Neutrophil (primary cell): ENCODE measurements at regions not wholly inside any gene's neighbourhood (a gene's known extent, or its start where the extent isn't known, plus 50 kb on each side); places are given as distances from the start of the nearest gene placed in this dataset.

Source experiments
- H3K27ac ChIP-seq: fragments of 200-600 bp; sonication (generic); 2 replicates; pipeline ENCODE4 v1.5.1; 2016; ENCODE audit warnings: mild to moderate bottlenecking, moderate library complexity
- H3K27me3 ChIP-seq: fragments of 200-600 bp; sonication (generic); 2 replicates; pipeline ENCODE4 v1.6.0; 2016; ENCODE audit warnings: mild to moderate bottlenecking
- H3K36me3 ChIP-seq: fragments of 200-600 bp; sonication (generic); 2 replicates; pipeline ENCODE4 v1.5.1; 2017
- H3K4me1 ChIP-seq, 2 experiments: fragments of 200-600 bp in 1 of 2; sonication (generic) in 1 of 2; 1 replicate in 1 of 2; 2 replicates in 1 of 2; pipeline versions ENCODE4 v1.5.1 to v1.6.1; 2013 to 2016; ENCODE audit warnings: low read depth in 1 of 2, low read length in 1 of 2, mild to moderate bottlenecking in 1 of 2, moderate library complexity in 1 of 2; ENCODE audit not compliant: control insufficient read depth in 1 of 2, insufficient read depth in 1 of 2
- H3K4me3 ChIP-seq, 2 experiments: fragments of 200-600 bp in 1 of 2; sonication (generic) in 1 of 2; 1 replicate in 1 of 2; 2 replicates in 1 of 2; pipeline ENCODE4 v1.5.1; 2013 to 2016; ENCODE audit warnings: low read depth in 1 of 2, low read length in 1 of 2, mild to moderate bottlenecking in 1 of 2, moderate library complexity in 1 of 2
- H3K9me3 ChIP-seq: fragments of 200-600 bp; sonication (generic); 2 replicates; pipeline ENCODE4 v1.5.1; 2016
- TF ChIP-seq, protein P1 (sequence below): fragments of 200-600 bp; sonication (generic); IDR thresholded peaks from 2 replicates; pipeline ENCODE4 v1.5.1; 2016; ENCODE audit warnings: antibody characterized with exemption

DNA sequence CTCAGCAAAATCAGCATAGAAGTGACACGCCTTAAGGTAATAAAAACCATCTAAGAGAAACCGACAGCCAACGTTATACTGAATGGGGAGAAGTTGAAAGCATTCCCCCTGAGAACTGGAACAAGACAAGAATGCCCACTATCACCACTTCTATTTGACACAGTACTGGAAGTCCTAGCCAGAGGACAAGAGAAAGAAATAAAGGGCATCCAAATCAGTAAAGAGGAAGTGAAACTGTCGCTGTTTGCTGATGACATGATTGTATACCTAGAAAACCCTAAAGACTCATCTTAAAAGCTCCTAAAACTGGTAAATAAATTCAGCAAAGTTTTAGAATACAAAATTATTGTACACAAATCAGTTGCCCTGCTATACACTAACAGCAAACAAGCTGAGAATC lies 393.3 kb downstream of the KIF4B start:
- no peaks in the 10 kb centered on the region for H3K27me3 ChIP-seq
- H3K4me3 ChIP-seq: no peak overlapping the region
- TF ChIP-seq, protein P1, sequence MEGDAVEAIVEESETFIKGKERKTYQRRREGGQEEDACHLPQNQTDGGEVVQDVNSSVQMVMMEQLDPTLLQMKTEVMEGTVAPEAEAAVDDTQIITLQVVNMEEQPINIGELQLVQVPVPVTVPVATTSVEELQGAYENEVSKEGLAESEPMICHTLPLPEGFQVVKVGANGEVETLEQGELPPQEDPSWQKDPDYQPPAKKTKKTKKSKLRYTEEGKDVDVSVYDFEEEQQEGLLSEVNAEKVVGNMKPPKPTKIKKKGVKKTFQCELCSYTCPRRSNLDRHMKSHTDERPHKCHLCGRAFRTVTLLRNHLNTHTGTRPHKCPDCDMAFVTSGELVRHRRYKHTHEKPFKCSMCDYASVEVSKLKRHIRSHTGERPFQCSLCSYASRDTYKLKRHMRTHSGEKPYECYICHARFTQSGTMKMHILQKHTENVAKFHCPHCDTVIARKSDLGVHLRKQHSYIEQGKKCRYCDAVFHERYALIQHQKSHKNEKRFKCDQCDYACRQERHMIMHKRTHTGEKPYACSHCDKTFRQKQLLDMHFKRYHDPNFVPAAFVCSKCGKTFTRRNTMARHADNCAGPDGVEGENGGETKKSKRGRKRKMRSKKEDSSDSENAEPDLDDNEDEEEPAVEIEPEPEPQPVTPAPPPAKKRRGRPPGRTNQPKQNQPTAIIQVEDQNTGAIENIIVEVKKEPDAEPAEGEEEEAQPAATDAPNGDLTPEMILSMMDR: no peak
- H3K4me1 ChIP-seq: no peaks in the 10 kb centered on the region
- H3K9me3 ChIP-seq: no peaks in the 10 kb centered on the region
- no peak overlapping the region for H3K27ac ChIP-seq
- H3K36me3 ChIP-seq: no peaks in the 10 kb centered on the region

DNA sequence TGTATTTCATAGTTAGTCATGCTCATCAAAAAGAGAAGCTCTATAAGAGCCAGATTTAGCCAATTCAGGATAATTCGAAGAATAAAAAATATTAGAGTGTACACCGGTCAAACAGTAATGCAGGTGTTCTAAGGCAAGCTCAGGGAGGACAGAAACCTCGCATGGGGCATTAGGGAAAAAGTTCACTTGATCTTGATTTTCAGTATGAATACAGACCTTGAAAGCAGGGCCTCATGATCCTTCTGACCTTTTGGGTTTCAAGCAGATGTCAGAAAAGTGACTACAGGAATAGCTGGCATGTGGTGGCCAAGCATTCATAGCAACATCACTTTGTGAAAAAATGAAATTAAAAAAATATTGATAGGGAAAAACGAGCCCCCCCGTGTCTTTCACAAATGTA lies 394.9 kb downstream of the KIF4B start:
- Histone ChIP-seq H3K9me3 (no peaks in the 10 kb centered on the region), H3K4me3 (no peak overlapping the region), H3K4me1 (no peaks in the 10 kb centered on the region), H3K36me3 (no peaks in the 10 kb centered on the region), H3K27ac (no peak overlapping the region), H3K27me3 (no peaks in the 10 kb centered on the region)
- TF ChIP-seq, protein P1: no peak

DNA sequence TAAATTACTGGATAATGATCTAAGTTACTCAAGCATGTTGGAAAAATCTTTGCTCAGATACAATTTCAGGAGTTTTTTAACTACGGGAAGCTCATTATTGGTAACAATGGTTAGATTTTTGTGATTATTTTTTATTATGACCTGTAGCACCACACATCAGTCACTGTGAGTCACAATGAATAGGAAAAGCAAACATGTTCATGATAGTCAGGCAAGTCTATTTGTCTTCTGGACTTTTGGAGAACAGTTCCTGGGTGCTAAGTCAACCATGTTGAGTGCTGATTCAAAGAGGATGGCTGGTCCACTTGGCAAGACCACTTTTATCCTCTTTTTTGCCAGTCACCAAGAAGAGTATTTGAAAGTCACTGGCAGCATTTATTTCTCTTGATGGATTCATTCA lies 403.2 kb downstream of the KIF4B start:
- no peaks in the 10 kb centered on the region for H3K9me3 ChIP-seq
- H3K27me3 ChIP-seq: no peaks in the 10 kb centered on the region
- H3K36me3 ChIP-seq: no peaks in the 10 kb centered on the region
- H3K4me1 ChIP-seq: no peaks in the 10 kb centered on the region
- H3K4me3 ChIP-seq: no peak overlapping the region
- no peak overlapping the region for H3K27ac ChIP-seq
- TF ChIP-seq, protein P1: no peak

DNA sequence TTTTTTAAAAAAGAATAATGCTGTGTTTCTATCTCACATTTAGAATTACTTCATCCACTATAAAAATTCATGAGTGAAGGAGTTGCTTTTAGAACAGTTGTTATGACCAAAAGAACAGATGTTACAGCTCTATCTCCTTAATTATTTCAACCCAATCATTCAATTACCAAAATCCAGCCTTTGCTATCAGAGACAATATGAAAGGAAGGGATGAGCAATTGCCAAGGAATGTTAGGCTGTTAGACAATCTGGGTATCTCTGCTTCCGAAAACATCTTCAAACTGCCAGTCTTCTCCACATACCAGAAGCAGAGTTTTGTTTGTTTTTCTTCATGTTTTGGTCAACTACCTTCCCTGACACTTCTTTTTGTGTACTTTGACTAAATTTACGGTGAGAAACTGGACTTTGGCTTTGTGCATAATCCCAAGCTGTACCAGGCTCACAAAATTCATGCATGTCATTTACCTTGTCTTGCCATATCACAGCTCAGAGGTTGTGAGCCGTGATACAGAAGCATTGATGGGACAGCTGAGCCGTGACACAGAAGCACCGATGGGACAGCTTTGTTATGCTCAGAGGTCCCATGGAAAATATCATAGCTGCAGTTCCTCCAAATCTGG lies 405.5 kb downstream of the KIF4B start:
- TF ChIP-seq, protein P1: no peak
- no peaks in the 10 kb centered on the region for H3K27me3 ChIP-seq
- H3K4me3 ChIP-seq: no peak overlapping the region

DNA sequence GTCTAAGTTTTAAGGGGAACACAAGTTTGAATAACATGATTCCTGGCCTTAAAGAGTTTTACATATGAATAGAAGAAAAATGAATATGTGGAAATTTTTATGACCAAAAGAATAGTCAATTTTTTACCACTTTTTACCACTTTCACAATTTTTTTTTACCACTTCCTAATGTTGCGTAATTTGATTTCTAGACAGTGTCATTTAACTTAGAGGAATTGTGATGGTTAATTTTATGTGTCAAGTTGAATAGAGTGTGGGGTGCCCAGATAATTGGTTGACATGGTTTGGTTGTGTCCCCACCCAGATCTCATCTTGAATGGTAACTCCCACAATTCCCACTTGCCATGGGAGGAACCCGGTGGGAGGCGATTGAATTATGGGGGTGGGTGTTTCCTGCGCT lies 416.6 kb downstream of the KIF4B start:
- H3K27me3 ChIP-seq: no peaks in the 10 kb centered on the region

More for the DNA sequence above, 405.5 kb downstream of the KIF4B start:
- H3K4me1 ChIP-seq: no peaks in the 10 kb centered on the region
- H3K36me3 ChIP-seq: no peaks in the 10 kb centered on the region
- no peaks in the 10 kb centered on the region for H3K9me3 ChIP-seq
- no peak overlapping the region for H3K27ac ChIP-seq

More for the DNA sequence above, 416.6 kb downstream of the KIF4B start:
- TF ChIP-seq, protein P1: no peak
- H3K27ac ChIP-seq: no peak overlapping the region
- H3K4me3 ChIP-seq: no peak overlapping the region
- H3K4me1 ChIP-seq: no peaks in the 10 kb centered on the region
- H3K9me3 ChIP-seq: no peaks in the 10 kb centered on the region
- H3K36me3 ChIP-seq: no peaks in the 10 kb centered on the region
